SW480 (cell line): ENCODE measurements at regions not wholly inside any gene's neighbourhood (a gene's known extent, or its start where the extent isn't known, plus 50 kb on each side); places are given as distances from the start of the nearest gene placed in this dataset.

Experiments
- DNase-seq: peaks from one replicate; pipeline ENCODE4 v3.0.0-alpha.2; 2016; ENCODE audit warnings: low spot score

- no peak for DNase-seq
Measured at GRCh38 chr5:15206133-15206532, 293.8 kb upstream of the FBXL7 start.

- no peak for DNase-seq
Measured at GRCh38 chr5:15203376-15203775, 296.6 kb upstream of the FBXL7 start.

GRCh38 chr5:15191012-15191411, 309.0 kb upstream of the FBXL7 start:
- no peak for DNase-seq

GRCh38 chr5:15183520-15183919, 311.9 kb upstream of the ANKH start:
- DNase-seq = no peak

GRCh38 chr5:15170173-15170572, 298.6 kb upstream of the ANKH start:
- no peak for DNase-seq

- no peak for DNase-seq
Measured at GRCh38 chr5:15168358-15168757, 296.8 kb upstream of the ANKH start.

- DNase-seq = no peak
Measured at GRCh38 chr5:15160091-15160490, 288.5 kb upstream of the ANKH start.

- DNase-seq = no peak
Measured at GRCh38 chr5:15159606-15160005, 288.0 kb upstream of the ANKH start.

GRCh38 chr5:15142458-15142857, 270.9 kb upstream of the ANKH start:
- DNase-seq = no peak

- no peak for DNase-seq
Measured at GRCh38 chr5:15137414-15137813, 265.8 kb upstream of the ANKH start.

GRCh38 chr5:15135661-15136060, 264.1 kb upstream of the ANKH start:
- DNase-seq = no peak

- no peak for DNase-seq
Measured at GRCh38 chr5:15133456-15133965, 261.9 kb upstream of the ANKH start.

- DNase-seq = no peak
Measured at GRCh38 chr5:15132816-15133405, 261.3 kb upstream of the ANKH start.

GRCh38 chr5:15131909-15132308, 260.3 kb upstream of the ANKH start:
- no peak for DNase-seq

GRCh38 chr5:15124871-15125568, 253.4 kb upstream of the ANKH start:
- DNase-seq = no peak

GRCh38 chr5:15124461-15124860, 252.9 kb upstream of the ANKH start:
- no peak for DNase-seq

GRCh38 chr5:15117688-15118087, 246.1 kb upstream of the ANKH start:
- DNase-seq = no peak

GRCh38 chr5:15116996-15117395, 245.4 kb upstream of the ANKH start:
- DNase-seq = no peak

- no peak for DNase-seq
Measured at GRCh38 chr5:15106530-15107283, 235.1 kb upstream of the ANKH start.

- peak; percentile 60 for DNase-seq
Measured at GRCh38 chr5:15105799-15106393, 234.3 kb upstream of the ANKH start.

GRCh38 chr5:15103864-15104263, 232.3 kb upstream of the ANKH start:
- no peak for DNase-seq

GRCh38 chr5:15103130-15103529, 231.6 kb upstream of the ANKH start:
- no peak for DNase-seq

GRCh38 chr5:15097552-15097951, 226.0 kb upstream of the ANKH start:
- DNase-seq = no peak
